ENCODE measurements at regions not wholly inside any gene's neighbourhood (a gene's known extent, or its start where the extent isn't known, plus 50 kb on each side); places are given as distances from the start of the nearest gene placed in this dataset.

GRCh38 chr10:28801247-28801646 is 123.9 kb downstream of the BAMBI start:
- POLR2A ChIA-PET: no interaction called here
- Histone ChIP-seq H3K9me2 (ENCODE audit: insufficient read depth) (no peaks in the 10 kb centered on the region), H3K79me2 (ENCODE audit: insufficient read depth, low read length) (no peaks in the 10 kb centered on the region), H3K27ac (ENCODE audit: low read depth, low read length) (no peak overlapping the region), H3K36me3 (ENCODE audit: control insufficient read depth in 1 of 2, insufficient read depth in 2 of 2, low read length in 2 of 2) (no peaks in the 10 kb centered on the region), H3K27me3 (ENCODE audit: insufficient read depth, low read length) (0 out of 2 replicates have a peak, but pooled peaks cover 4% of the 10 kb centered on the region), H3K4me3 (replicated peaks in 1 of 2; ENCODE audit: low read depth in 1 of 2, low read length in 2 of 2) (no peak overlapping the region), H3K9ac (ENCODE audit: low read length) (no peak overlapping the region), H3K4me2 (ENCODE audit: low read length) (no peak overlapping the region), H3K9me3 (ENCODE audit: control insufficient read depth in 1 of 2, insufficient read depth in 1 of 2, low read depth in 1 of 2, low read length in 2 of 2) (no peaks in the 10 kb centered on the region), H3K4me1 (ENCODE audit: control insufficient read depth in 1 of 2, insufficient read depth in 2 of 2, low read length in 2 of 2) (peaks cover 0 to 4% of the 10 kb centered on the region in 2 experiments; a peak in 2 of 4 replicates), H2AFZ (ENCODE audit: low read depth, low read length, poor library complexity, severe bottlenecking) (no peak overlapping the region), H4K20me1 (ENCODE audit: insufficient read depth) (no peaks in the 10 kb centered on the region)
- no peak for DNase-seq (ENCODE audit: low read depth, low spot score)
- RAD21 ChIA-PET (ENCODE audit: low non-redundant PET in 1 of 2, low total read pairs in 2 of 2, uncharacterized antibody in 2 of 2, unreplicated experiment in 2 of 2): no interaction called here
- no TSS peak for BruUV-seq (replicated peaks)
- TF ChIP-seq SIN3A (IDR thresholded peaks at IDR 0.05; ENCODE audit: low read depth): no peak
- no peak for TF ChIP-seq SRF (IDR thresholded peaks at IDR 0.05; ENCODE audit: low read depth)
- no peak for TF ChIP-seq EZH2 (IDR thresholded peaks at IDR 0.05)
- no peak for ATAC-seq
- intact Hi-C loops (cut with micrococcal nuclease): no loop called here
- CTCF ChIA-PET: no interaction called here

GRCh38 chr10:28801869-28802268 is 124.5 kb downstream of the BAMBI start:
- Histone ChIP-seq H3K79me2 (ENCODE audit: insufficient read depth, low read length) (no peaks in the 10 kb centered on the region), H3K27ac (ENCODE audit: low read depth, low read length) (no peak overlapping the region), H3K4me3 (replicated peaks in 1 of 2; ENCODE audit: low read depth in 1 of 2, low read length in 2 of 2) (no peak overlapping the region), H3K36me3 (ENCODE audit: control insufficient read depth in 1 of 2, insufficient read depth in 2 of 2, low read length in 2 of 2) (no peaks in the 10 kb centered on the region), H2AFZ (ENCODE audit: low read depth, low read length, poor library complexity, severe bottlenecking) (no peak overlapping the region), H3K4me2 (ENCODE audit: low read length) (no peak overlapping the region), H3K9me2 (ENCODE audit: insufficient read depth) (no peaks in the 10 kb centered on the region), H3K9me3 (ENCODE audit: control insufficient read depth in 1 of 2, insufficient read depth in 1 of 2, low read depth in 1 of 2, low read length in 2 of 2) (no peaks in the 10 kb centered on the region), H3K27me3 (ENCODE audit: insufficient read depth, low read length) (0 out of 2 replicates have a peak, but pooled peaks cover 4% of the 10 kb centered on the region), H4K20me1 (ENCODE audit: insufficient read depth) (no peaks in the 10 kb centered on the region), H3K4me1 (ENCODE audit: control insufficient read depth in 1 of 2, insufficient read depth in 2 of 2, low read length in 2 of 2) (peaks cover 0 to 4% of the 10 kb centered on the region in 2 experiments; a peak in 2 of 4 replicates), H3K9ac (ENCODE audit: low read length) (no peak overlapping the region)
- BruUV-seq (replicated peaks): no TSS peak
- ATAC-seq (no peak), DNase-seq (ENCODE audit: low read depth, low spot score) (no peak)
- ChIA-PET POLR2A (no interaction called here), CTCF (no interaction called here), RAD21 (ENCODE audit: low non-redundant PET in 1 of 2, low total read pairs in 2 of 2, uncharacterized antibody in 2 of 2, unreplicated experiment in 2 of 2) (no interaction called here)
- intact Hi-C loops (cut with micrococcal nuclease): no loop called here
- no peak for TF ChIP-seq ELF1 (IDR thresholded peaks at IDR 0.05; ENCODE audit: borderline replicate concordance, low read depth)
- no peak for TF ChIP-seq CTCF (IDR thresholded peaks at IDR 0.05 in 2 of 3, conservative IDR thresholded peaks at IDR 0.05 in 1 of 3; ENCODE audit: borderline replicate concordance in 1 of 3, insufficient read depth in 1 of 3, low read depth in 2 of 3, low read length in 2 of 3)
- TF ChIP-seq CEBPB (IDR thresholded peaks at IDR 0.05; ENCODE audit: low read depth): no peak
- TF ChIP-seq REST (IDR thresholded peaks at IDR 0.05; ENCODE audit: low read depth): no peak
- TF ChIP-seq EZH2 (IDR thresholded peaks at IDR 0.05): no peak
- TF ChIP-seq CBX3 (IDR thresholded peaks at IDR 0.05; ENCODE audit: low read depth): no peak
- no peak for TF ChIP-seq SRF (IDR thresholded peaks at IDR 0.05; ENCODE audit: low read depth)
- no peak for TF ChIP-seq YY1 (IDR thresholded peaks at IDR 0.05; ENCODE audit: extremely low read depth, insufficient replicate concordance, low read depth, low read length)
- no peak for TF ChIP-seq ATF3 (IDR thresholded peaks at IDR 0.05)

All from HCT116 (cell line).